Cardiac muscle cell (in vitro differentiated cells and primary cell): ENCODE measurements at regions not wholly inside any gene's neighbourhood (a gene's known extent, or its start where the extent isn't known, plus 50 kb on each side); places are given as distances from the start of the nearest gene placed in this dataset.

Source experiments
- DNase-seq, 2 donors: peaks; one replicate each; pipeline versions ENCODE4 v3.0.0 to v3.0.0-alpha.2; 2010 to 2017; ENCODE audit warnings: low read depth in 1 of 2, low spot score in 1 of 2
- H3K27ac ChIP-seq: fragments of 200-600 bp; sonication (generic); 2 replicates; pipeline ENCODE4 v1.5.1; 2016
- H3K27me3 ChIP-seq: fragments of 200-600 bp; sonication (generic); 2 replicates; pipeline ENCODE4 v1.6.0; 2016; ENCODE audit warnings: control low read depth
- H3K36me3 ChIP-seq: fragments of 200-600 bp; sonication (generic); 2 replicates; pipeline ENCODE4 v1.5.1; 2016; ENCODE audit warnings: control low read depth
- H3K4me1 ChIP-seq: fragments of 200-600 bp; sonication (generic); 2 replicates; pipeline ENCODE4 v1.8.1; 2017; ENCODE audit warnings: low read depth, mild to moderate bottlenecking, mixed run types
- H3K4me3 ChIP-seq: fragments of 200-600 bp; sonication (generic); 2 replicates; pipeline ENCODE4 v1.5.1; 2016; ENCODE audit warnings: mild to moderate bottlenecking
- H3K9me3 ChIP-seq: fragments of 200-600 bp; sonication (generic); 2 replicates; pipeline ENCODE4 v1.5.1; 2017; ENCODE audit warnings: low read depth, mild to moderate bottlenecking, control low read depth
- TF ChIP-seq, protein P1 (sequence below): IDR thresholded peaks from 2 replicates; pipeline ENCODE4 v1.5.1; 2012; ENCODE audit warnings: low read depth, mild to moderate bottlenecking, low read length

- no peaks in the 10 kb centered on the region for H3K9me3 ChIP-seq
- TF ChIP-seq, protein P1, sequence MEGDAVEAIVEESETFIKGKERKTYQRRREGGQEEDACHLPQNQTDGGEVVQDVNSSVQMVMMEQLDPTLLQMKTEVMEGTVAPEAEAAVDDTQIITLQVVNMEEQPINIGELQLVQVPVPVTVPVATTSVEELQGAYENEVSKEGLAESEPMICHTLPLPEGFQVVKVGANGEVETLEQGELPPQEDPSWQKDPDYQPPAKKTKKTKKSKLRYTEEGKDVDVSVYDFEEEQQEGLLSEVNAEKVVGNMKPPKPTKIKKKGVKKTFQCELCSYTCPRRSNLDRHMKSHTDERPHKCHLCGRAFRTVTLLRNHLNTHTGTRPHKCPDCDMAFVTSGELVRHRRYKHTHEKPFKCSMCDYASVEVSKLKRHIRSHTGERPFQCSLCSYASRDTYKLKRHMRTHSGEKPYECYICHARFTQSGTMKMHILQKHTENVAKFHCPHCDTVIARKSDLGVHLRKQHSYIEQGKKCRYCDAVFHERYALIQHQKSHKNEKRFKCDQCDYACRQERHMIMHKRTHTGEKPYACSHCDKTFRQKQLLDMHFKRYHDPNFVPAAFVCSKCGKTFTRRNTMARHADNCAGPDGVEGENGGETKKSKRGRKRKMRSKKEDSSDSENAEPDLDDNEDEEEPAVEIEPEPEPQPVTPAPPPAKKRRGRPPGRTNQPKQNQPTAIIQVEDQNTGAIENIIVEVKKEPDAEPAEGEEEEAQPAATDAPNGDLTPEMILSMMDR: no peak
- no peak overlapping the region for H3K4me3 ChIP-seq
- H3K27me3 ChIP-seq: no peaks in the 10 kb centered on the region
- no peaks in the 10 kb centered on the region for H3K4me1 ChIP-seq
- H3K36me3 ChIP-seq: no peaks in the 10 kb centered on the region
- no peak overlapping the region for H3K27ac ChIP-seq
- no peak for DNase-seq
These were observed 630.3 kb upstream of the KLHL4 start for GRCh38 chrX:86887341-86887740.

DNA sequence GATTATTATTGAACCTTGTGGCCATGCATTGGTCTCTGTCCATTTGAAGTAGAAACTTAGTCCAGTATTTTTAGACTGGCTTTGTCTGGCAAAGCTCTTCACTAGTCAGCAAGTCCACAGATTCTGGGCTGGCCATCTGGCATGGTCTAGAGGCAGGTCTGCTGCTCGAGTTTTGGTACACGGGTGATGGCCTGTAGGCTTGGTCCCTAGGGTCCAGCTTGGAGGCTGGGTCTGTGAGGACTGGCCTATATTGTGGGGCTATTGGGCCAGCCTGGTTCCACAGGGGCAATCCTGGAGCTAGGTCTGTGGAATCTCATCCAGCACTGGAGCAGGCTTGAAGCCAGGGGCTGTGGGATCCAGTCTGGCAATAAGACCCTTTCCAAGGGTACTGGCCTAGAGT is 607.6 kb upstream of the KLHL4 start:
- H3K27ac ChIP-seq: no peak overlapping the region
- DNase-seq: no peak
- no peaks in the 10 kb centered on the region for H3K36me3 ChIP-seq
- no peak overlapping the region for H3K4me3 ChIP-seq
- TF ChIP-seq, protein P1: no peak
- H3K9me3 ChIP-seq: peaks cover 2% of the 10 kb centered on the region
- H3K4me1 ChIP-seq: no peaks in the 10 kb centered on the region
- H3K27me3 ChIP-seq: no peaks in the 10 kb centered on the region

GRCh38 chrX:86910602-86911311 is 606.8 kb upstream of the KLHL4 start:
- H3K4me3 ChIP-seq: no peak overlapping the region
- H3K9me3 ChIP-seq: peaks cover 2% of the 10 kb centered on the region
- H3K4me1 ChIP-seq: no peaks in the 10 kb centered on the region
- no peaks in the 10 kb centered on the region for H3K27me3 ChIP-seq
- H3K27ac ChIP-seq: no peak overlapping the region
- no peak for DNase-seq
- TF ChIP-seq, protein P1: no peak
- H3K36me3 ChIP-seq: no peaks in the 10 kb centered on the region

DNA sequence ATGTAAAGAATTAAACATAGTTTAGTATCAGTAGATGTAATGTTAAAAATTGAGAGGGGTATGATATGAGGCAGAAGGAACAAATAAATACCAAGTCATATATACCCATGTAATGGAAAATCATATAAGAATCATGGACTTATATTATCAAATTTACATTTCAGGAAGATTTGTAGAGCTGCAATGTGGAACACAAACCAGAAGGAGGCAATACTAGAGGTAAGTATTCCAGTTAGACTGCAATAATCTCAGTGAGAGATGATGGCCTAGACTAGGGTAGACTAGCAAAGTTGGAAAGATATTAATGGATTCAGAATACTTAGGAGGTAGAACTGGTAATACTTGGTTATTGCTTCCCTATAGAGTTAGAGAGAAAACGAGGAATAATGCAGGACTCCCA is 603.0 kb upstream of the KLHL4 start:
- H3K27me3 ChIP-seq: no peaks in the 10 kb centered on the region
- H3K4me3 ChIP-seq: no peak overlapping the region
- no peak for DNase-seq
- no peak overlapping the region for H3K27ac ChIP-seq
- no peaks in the 10 kb centered on the region for H3K4me1 ChIP-seq
- TF ChIP-seq, protein P1: no peak
- no peaks in the 10 kb centered on the region for H3K36me3 ChIP-seq
- peaks cover 2% of the 10 kb centered on the region for H3K9me3 ChIP-seq

DNA sequence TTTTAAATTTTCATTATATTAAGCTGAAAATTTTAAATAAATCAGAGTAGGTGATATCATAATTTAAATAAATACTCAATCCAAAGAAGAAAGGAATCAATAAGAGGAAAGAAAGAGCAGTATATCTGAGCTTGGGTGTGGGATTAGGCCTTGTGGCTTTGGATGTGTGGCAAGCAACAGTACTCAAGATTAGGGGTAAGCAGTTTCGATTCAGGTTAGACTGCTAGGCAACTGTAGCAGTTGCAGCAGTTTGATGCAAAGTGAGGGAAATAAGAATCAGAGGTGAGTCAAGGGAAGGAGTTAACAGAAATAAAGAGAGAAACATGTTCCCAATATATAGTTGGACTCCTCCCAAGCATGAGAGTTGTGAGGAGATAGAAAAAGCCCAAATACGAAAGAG is 599.6 kb upstream of the KLHL4 start:
- Histone ChIP-seq H3K4me3 (no peak overlapping the region), H3K36me3 (no peaks in the 10 kb centered on the region), H3K27me3 (no peaks in the 10 kb centered on the region), H3K4me1 (no peaks in the 10 kb centered on the region), H3K27ac (no peak overlapping the region), H3K9me3 (peaks cover 1% of the 10 kb centered on the region)
- TF ChIP-seq, protein P1: no peak
- DNase-seq: no peak
